ENCODE measurements at regions not wholly inside any gene's neighbourhood (a gene's known extent, or its start where the extent isn't known, plus 50 kb on each side); places are given as distances from the start of the nearest gene placed in this dataset.

- TF ChIP-seq CTCF (IDR thresholded peaks at IDR 0.05; ENCODE audit: insufficient read depth, low read length, poor library complexity, severe bottlenecking), result no peak
- no peak for DNase-seq (ENCODE audit: low read depth)
Measured at GRCh38 chr3:74363346-74363745, 251.1 kb downstream of the CNTN3 start.

GRCh38 chr3:74360406-74360805, 254.1 kb downstream of the CNTN3 start:
- Histone ChIP-seq H3K36me3 (ENCODE audit: control insufficient read depth, insufficient read depth, low read length) (no peaks in the 10 kb centered on the region), H3K27me3 (ENCODE audit: control insufficient read depth, insufficient read depth, low read length) (no peaks in the 10 kb centered on the region), H3K4me3 (ENCODE audit: low read depth, low read length) (no peak overlapping the region)
- TF ChIP-seq CTCF (IDR thresholded peaks at IDR 0.05; ENCODE audit: insufficient read depth, low read length, poor library complexity, severe bottlenecking), result no peak
- no peak for DNase-seq (ENCODE audit: low read depth)

More at GRCh38 chr3:74363346-74363745, 251.1 kb downstream of the CNTN3 start:
- Histone ChIP-seq H3K4me3 (ENCODE audit: low read depth, low read length) (no peak overlapping the region), H3K27me3 (ENCODE audit: control insufficient read depth, insufficient read depth, low read length) (no peaks in the 10 kb centered on the region), H3K36me3 (ENCODE audit: control insufficient read depth, insufficient read depth, low read length) (no peaks in the 10 kb centered on the region)

GRCh38 chr3:74357881-74358280, 256.6 kb downstream of the CNTN3 start:
- TF ChIP-seq CTCF (IDR thresholded peaks at IDR 0.05; ENCODE audit: insufficient read depth, low read length, poor library complexity, severe bottlenecking), result no peak
- Histone ChIP-seq H3K4me3 (ENCODE audit: low read depth, low read length) (no peak overlapping the region), H3K27me3 (ENCODE audit: control insufficient read depth, insufficient read depth, low read length) (no peaks in the 10 kb centered on the region), H3K36me3 (ENCODE audit: control insufficient read depth, insufficient read depth, low read length) (no peaks in the 10 kb centered on the region)
- DNase-seq (ENCODE audit: low read depth), result no peak

GRCh38 chr3:74353039-74353438, 261.4 kb downstream of the CNTN3 start:
- H3K4me3 ChIP-seq (ENCODE audit: low read depth, low read length), result no peak overlapping the region
- DNase-seq (ENCODE audit: low read depth), result no peak
- no peaks in the 10 kb centered on the region for H3K27me3 ChIP-seq (ENCODE audit: control insufficient read depth, insufficient read depth, low read length)
- H3K36me3 ChIP-seq (ENCODE audit: control insufficient read depth, insufficient read depth, low read length), result no peaks in the 10 kb centered on the region
- TF ChIP-seq CTCF (IDR thresholded peaks at IDR 0.05; ENCODE audit: insufficient read depth, low read length, poor library complexity, severe bottlenecking), result no peak

- no peaks in the 10 kb centered on the region for H3K36me3 ChIP-seq (ENCODE audit: control insufficient read depth, insufficient read depth, low read length)
- no peak for TF ChIP-seq CTCF (IDR thresholded peaks at IDR 0.05; ENCODE audit: insufficient read depth, low read length, poor library complexity, severe bottlenecking)
- H3K27me3 ChIP-seq (ENCODE audit: control insufficient read depth, insufficient read depth, low read length), result no peaks in the 10 kb centered on the region
- H3K4me3 ChIP-seq (ENCODE audit: low read depth, low read length), result no peak overlapping the region
- DNase-seq (ENCODE audit: low read depth), result no peak
Measured at GRCh38 chr3:74352166-74352565, 262.3 kb downstream of the CNTN3 start.

- H3K27me3 ChIP-seq (ENCODE audit: control insufficient read depth, insufficient read depth, low read length), result no peaks in the 10 kb centered on the region
- TF ChIP-seq CTCF (IDR thresholded peaks at IDR 0.05; ENCODE audit: insufficient read depth, low read length, poor library complexity, severe bottlenecking), result no peak
- no peak overlapping the region for H3K4me3 ChIP-seq (ENCODE audit: low read depth, low read length)
- no peaks in the 10 kb centered on the region for H3K36me3 ChIP-seq (ENCODE audit: control insufficient read depth, insufficient read depth, low read length)
- no peak for DNase-seq (ENCODE audit: low read depth)
Measured at GRCh38 chr3:74351213-74351612, 263.2 kb downstream of the CNTN3 start.

Data from kidney epithelial cell (primary cell).